Right lobe of liver (tissue), 4 donors: ENCODE measurements at regions not wholly inside any gene's neighbourhood (a gene's known extent, or its start where the extent isn't known, plus 50 kb on each side); places are given as distances from the start of the nearest gene placed in this dataset.

Source experiments
- CTCF ChIP-seq, 4 donors: fragments of 200-600 bp in 3 of 4; fragments of 450-650 bp in 1 of 4; IDR thresholded peaks; one replicate each; pipeline versions ENCODE4 v1.5.1 to v1.8.0; 2016 to 2022; ENCODE audit warnings: antibody characterized with exemption in 4 of 4, mild to moderate bottlenecking in 2 of 4
- POLR2A ChIP-seq: fragments of 450-650 bp; IDR thresholded peaks from one replicate; pipeline ENCODE4 v1.6.1; 2017; ENCODE audit warnings: antibody characterized with exemption, mild to moderate bottlenecking
- donor health status: DM: no; HTN: no; CAD: no.
- donor health status: DM: no; HTN: no; CAD: no.
- donor health status: DM: no; HTN: yes; CAD: no.

- TF ChIP-seq CTCF (IDR thresholded peaks at IDR 0.05) (no peak), POLR2A (no peak)
Observed at GRCh38 chr3:86562090-86562489, 428.9 kb downstream of the VGLL3 start.
